ENCODE measurements at regions not wholly inside any gene's neighbourhood (a gene's known extent, or its start where the extent isn't known, plus 50 kb on each side); places are given as distances from the start of the nearest gene placed in this dataset.

GRCh38 chr5:27832886-27833285 lies 794.5 kb upstream of the CDH9 start:
- H3K27ac ChIP-seq (ENCODE audit: low read depth, low read length, poor library complexity, severe bottlenecking): no peak overlapping the region
- intact Hi-C loops (cut with micrococcal nuclease; ENCODE audit: unreplicated experiment): no loop called here
- H3K4me3 ChIP-seq (ENCODE audit: low read depth, low read length, poor library complexity, severe bottlenecking): no peak overlapping the region
- no peaks in the 10 kb centered on the region for H3K79me2 ChIP-seq (ENCODE audit: insufficient read depth, low read depth, low read length)
- no peak overlapping the region for H3K4me2 ChIP-seq (ENCODE audit: low read length)
- TF ChIP-seq CTCF (conservative IDR thresholded peaks at IDR 0.05; ENCODE audit: low read length) (no peak), EZH2phosphoT487 (IDR thresholded peaks at IDR 0.05; ENCODE audit: borderline replicate concordance, low read depth, low read length) (no peak)
- POLR2A ChIA-PET: interaction anchor here (0.6 kb wide), 1 partner anchor 1723 kb away, joined by 3 read pairs; no protein-coding TSS in a partner anchor
- no TSS peak for BruUV-seq (replicated peaks)
- no peak for DNase-seq (ENCODE audit: low spot score)
- H3K9me3 ChIP-seq (ENCODE audit: low read length): no peaks in the 10 kb centered on the region
- no peak overlapping the region for H2AFZ ChIP-seq (ENCODE audit: low read length)
- no peaks in the 10 kb centered on the region for H4K20me1 ChIP-seq (ENCODE audit: insufficient read depth, low read length)
- CTCF ChIA-PET (ENCODE audit: unreplicated experiment): no interaction called here
- no peaks in the 10 kb centered on the region for H3K4me1 ChIP-seq (ENCODE audit: insufficient read depth, low read length, poor library complexity, severe bottlenecking)
- no peaks in the 10 kb centered on the region for H3K36me3 ChIP-seq (ENCODE audit: insufficient read depth, low read length)
- no peaks in the 10 kb centered on the region for H3K9me2 ChIP-seq (ENCODE audit: insufficient read depth, low read length)

- no peaks in the 10 kb centered on the region for H3K9me3 ChIP-seq (ENCODE audit: low read length)
- H3K4me3 ChIP-seq (ENCODE audit: low read depth, low read length, poor library complexity, severe bottlenecking): no peak overlapping the region
- H3K27ac ChIP-seq (ENCODE audit: low read depth, low read length, poor library complexity, severe bottlenecking): no peak overlapping the region
- ChIA-PET CTCF (ENCODE audit: unreplicated experiment) (no interaction called here), POLR2A (no interaction called here)
- intact Hi-C loops (cut with micrococcal nuclease; ENCODE audit: unreplicated experiment): no loop called here
- TF ChIP-seq CTCF (conservative IDR thresholded peaks at IDR 0.05; ENCODE audit: low read length) (no peak), EZH2phosphoT487 (IDR thresholded peaks at IDR 0.05; ENCODE audit: borderline replicate concordance, low read depth, low read length) (no peak)
- no peaks in the 10 kb centered on the region for H4K20me1 ChIP-seq (ENCODE audit: insufficient read depth, low read length)
- H3K4me2 ChIP-seq (ENCODE audit: low read length): no peak overlapping the region
- no peak overlapping the region for H2AFZ ChIP-seq (ENCODE audit: low read length)
- BruUV-seq (replicated peaks): no TSS peak
- H3K9me2 ChIP-seq (ENCODE audit: insufficient read depth, low read length): no peaks in the 10 kb centered on the region
- H3K36me3 ChIP-seq (ENCODE audit: insufficient read depth, low read length): no peaks in the 10 kb centered on the region
- DNase-seq (ENCODE audit: low spot score): no peak
- no peaks in the 10 kb centered on the region for H3K4me1 ChIP-seq (ENCODE audit: insufficient read depth, low read length, poor library complexity, severe bottlenecking)
- H3K79me2 ChIP-seq (ENCODE audit: insufficient read depth, low read depth, low read length): no peaks in the 10 kb centered on the region
Measured at GRCh38 chr5:27830546-27830945, 792.2 kb upstream of the CDH9 start.

- BruUV-seq (replicated peaks): no TSS peak
- no peak for TF ChIP-seq EZH2phosphoT487 (IDR thresholded peaks at IDR 0.05; ENCODE audit: borderline replicate concordance, low read depth, low read length)
- TF ChIP-seq CTCF (conservative IDR thresholded peaks at IDR 0.05; ENCODE audit: low read length): no peak
- 0 out of 2 replicates have a peak, but pooled peaks cover 9% of the 10 kb centered on the region for H3K9me3 ChIP-seq (ENCODE audit: low read length)
- ChIA-PET CTCF (ENCODE audit: unreplicated experiment) (no interaction called here), POLR2A (no interaction called here)
- intact Hi-C loops (cut with micrococcal nuclease; ENCODE audit: unreplicated experiment): no loop called here
- no peak overlapping the region for H3K27ac ChIP-seq (ENCODE audit: low read depth, low read length, poor library complexity, severe bottlenecking)
- DNase-seq (ENCODE audit: low spot score): no peak
- H3K36me3 ChIP-seq (ENCODE audit: insufficient read depth, low read length): no peaks in the 10 kb centered on the region
- H3K4me3 ChIP-seq (ENCODE audit: low read depth, low read length, poor library complexity, severe bottlenecking): no peak overlapping the region
- H3K79me2 ChIP-seq (ENCODE audit: insufficient read depth, low read depth, low read length): no peaks in the 10 kb centered on the region
- no peak overlapping the region for H3K4me2 ChIP-seq (ENCODE audit: low read length)
- no peaks in the 10 kb centered on the region for H4K20me1 ChIP-seq (ENCODE audit: insufficient read depth, low read length)
- no peak overlapping the region for H2AFZ ChIP-seq (ENCODE audit: low read length)
- H3K4me1 ChIP-seq (ENCODE audit: insufficient read depth, low read length, poor library complexity, severe bottlenecking): no peaks in the 10 kb centered on the region
- no peaks in the 10 kb centered on the region for H3K9me2 ChIP-seq (ENCODE audit: insufficient read depth, low read length)
Measured at GRCh38 chr5:27821681-27822080, 783.3 kb upstream of the CDH9 start.

All from OCI-LY7 (cell line).